Retinal pigment epithelial cell (primary cell): ENCODE measurements at regions not wholly inside any gene's neighbourhood (a gene's known extent, or its start where the extent isn't known, plus 50 kb on each side); places are given as distances from the start of the nearest gene placed in this dataset.
A peak's percentile ranks its signal among the peaks of the same experiment; 100 is the strongest.

ENCODE experiments used
- DNase-seq: peaks from one replicate; pipeline ENCODE4 v3.0.0-alpha.2; 2010; ENCODE audit warnings: low read depth
- H3K4me3 ChIP-seq: 2 replicates; pipeline ENCODE4 v1.5.1; 2011; ENCODE audit warnings: mild to moderate bottlenecking, low read length, control low read depth, moderate library complexity
- TF ChIP-seq, protein P1 (sequence below): conservative IDR thresholded peaks from 2 replicates; pipeline ENCODE4 v1.5.1; 2011; ENCODE audit warnings: low read depth, low read length, control low read depth, inconsistent platforms

DNA sequence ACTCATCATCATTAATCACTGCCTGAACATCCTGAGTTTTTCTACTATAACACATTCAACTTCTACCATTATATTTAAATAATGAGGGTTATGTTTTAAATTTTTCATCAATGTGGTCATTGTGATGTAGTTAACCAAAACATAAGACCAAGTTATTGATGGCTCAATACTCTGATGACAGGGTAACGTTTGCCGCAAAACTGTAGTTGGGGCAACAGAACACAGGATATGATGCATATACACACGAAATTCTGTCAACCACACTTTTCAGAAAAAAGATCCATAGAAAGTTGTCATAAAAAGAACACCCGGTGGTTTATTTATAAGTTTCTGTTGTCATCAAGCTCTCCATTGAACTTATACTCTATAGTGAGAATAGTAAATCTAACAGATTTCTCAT lies 121.7 kb upstream of the COL11A1 start:
- TF ChIP-seq, protein P1, sequence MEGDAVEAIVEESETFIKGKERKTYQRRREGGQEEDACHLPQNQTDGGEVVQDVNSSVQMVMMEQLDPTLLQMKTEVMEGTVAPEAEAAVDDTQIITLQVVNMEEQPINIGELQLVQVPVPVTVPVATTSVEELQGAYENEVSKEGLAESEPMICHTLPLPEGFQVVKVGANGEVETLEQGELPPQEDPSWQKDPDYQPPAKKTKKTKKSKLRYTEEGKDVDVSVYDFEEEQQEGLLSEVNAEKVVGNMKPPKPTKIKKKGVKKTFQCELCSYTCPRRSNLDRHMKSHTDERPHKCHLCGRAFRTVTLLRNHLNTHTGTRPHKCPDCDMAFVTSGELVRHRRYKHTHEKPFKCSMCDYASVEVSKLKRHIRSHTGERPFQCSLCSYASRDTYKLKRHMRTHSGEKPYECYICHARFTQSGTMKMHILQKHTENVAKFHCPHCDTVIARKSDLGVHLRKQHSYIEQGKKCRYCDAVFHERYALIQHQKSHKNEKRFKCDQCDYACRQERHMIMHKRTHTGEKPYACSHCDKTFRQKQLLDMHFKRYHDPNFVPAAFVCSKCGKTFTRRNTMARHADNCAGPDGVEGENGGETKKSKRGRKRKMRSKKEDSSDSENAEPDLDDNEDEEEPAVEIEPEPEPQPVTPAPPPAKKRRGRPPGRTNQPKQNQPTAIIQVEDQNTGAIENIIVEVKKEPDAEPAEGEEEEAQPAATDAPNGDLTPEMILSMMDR: no peak
- DNase-seq: no peak
- no peak overlapping the region for H3K4me3 ChIP-seq

DNA sequence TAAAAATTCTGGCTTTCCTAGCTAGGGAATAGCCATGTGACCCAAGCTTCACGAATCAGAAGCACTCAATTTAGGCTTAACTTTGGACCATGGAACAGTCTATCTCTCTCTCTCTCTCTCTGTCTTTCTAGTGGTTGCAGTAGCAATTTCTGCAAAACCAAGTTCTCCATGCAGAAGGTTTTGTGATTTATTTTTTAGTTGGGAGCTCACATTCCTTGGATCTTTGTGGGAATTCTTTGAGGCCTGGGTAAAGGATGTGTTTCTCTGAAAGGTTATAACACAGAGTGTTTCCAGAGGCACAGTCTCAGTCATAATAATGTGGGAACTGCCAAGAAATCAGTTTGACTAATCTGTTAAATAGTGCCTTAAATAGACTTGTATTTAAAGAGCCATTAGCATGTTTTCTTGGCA lies 112.3 kb upstream of the COL11A1 start:
- H3K4me3 ChIP-seq: no peak overlapping the region
- TF ChIP-seq, protein P1: no peak
- DNase-seq: peak; percentile 97

DNA sequence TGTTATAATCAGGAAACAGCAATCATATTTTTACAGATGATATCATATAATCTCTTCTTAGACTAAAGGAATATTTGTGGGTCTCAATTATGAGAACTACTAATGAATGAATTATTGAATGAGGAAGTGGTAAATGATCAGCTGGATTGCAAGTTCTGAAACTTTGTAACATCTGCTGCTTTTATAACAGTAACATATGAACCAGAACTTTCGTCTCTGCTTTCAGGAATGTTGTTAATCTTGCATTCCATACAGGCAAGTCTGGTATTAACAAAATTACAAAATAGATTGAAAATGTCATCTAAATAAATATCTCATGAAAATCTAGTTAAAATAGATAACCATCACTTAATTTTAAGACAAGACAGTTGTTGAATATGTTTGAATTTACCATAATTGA lies 110.5 kb upstream of the COL11A1 start:
- DNase-seq: peak; percentile 31
- TF ChIP-seq, protein P1: no peak
- H3K4me3 ChIP-seq: no peak overlapping the region

DNA sequence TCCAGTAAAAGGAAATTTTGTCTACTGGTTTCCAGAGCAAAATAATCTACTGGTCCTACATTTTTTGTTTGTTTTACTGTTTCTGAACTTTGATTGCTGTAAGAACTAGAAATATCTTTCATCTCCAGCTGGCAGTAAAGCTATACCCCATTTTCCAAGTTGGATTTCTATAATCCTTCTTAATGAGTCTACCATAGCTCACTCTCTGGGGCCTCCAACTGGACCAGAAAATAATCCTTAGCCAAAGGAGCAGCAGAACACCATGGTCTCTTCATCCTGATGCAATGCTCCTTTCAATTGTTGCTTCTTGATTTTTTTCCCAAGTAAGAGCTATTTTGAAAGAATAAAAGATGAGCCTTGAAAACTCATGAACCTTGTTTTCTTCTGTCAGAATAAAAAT lies 110.0 kb upstream of the COL11A1 start:
- H3K4me3 ChIP-seq: no peak overlapping the region
- DNase-seq: peak; percentile 64
- TF ChIP-seq, protein P1: no peak

DNA sequence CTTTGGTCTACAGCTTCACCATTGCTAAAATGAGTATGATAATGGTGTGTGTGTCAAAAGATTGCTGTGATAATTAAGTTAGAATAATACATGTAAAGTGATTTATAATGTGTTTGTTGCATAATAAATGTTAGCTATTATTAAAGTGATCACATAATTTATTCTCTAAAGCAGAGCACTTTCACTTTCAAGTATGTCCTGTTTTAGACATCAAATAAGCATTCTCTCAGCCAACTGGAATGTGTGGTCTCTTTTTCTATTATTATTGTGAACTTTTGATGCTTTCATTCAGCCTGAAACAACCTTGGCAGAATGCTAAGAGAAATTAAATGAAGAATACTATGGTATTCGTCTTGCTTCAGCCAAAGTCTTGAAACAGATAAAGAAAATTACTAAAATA lies 102.8 kb upstream of the COL11A1 start:
- no peak for DNase-seq
- TF ChIP-seq, protein P1: no peak
- no peak overlapping the region for H3K4me3 ChIP-seq

DNA sequence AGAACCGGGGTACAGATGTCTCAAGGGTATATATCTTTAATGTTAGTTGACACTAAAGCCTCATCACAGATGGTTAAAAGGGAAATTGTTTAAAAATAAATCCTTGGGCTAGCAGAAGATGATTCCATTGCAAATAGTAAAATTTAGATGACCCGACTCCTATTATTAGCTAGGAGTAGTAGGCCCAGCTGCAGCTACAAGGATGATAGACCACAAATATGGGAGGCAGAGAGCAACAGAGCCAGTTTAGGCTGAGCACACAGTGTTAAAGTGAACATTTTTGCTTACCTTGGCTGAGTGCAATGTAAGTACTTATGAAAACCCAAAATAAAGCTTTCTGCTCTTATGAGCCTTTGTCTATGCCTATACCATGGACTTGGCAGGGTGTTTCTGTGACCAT lies 100.5 kb upstream of the COL11A1 start:
- no peak overlapping the region for H3K4me3 ChIP-seq
- DNase-seq: no peak
- TF ChIP-seq, protein P1: no peak

DNA sequence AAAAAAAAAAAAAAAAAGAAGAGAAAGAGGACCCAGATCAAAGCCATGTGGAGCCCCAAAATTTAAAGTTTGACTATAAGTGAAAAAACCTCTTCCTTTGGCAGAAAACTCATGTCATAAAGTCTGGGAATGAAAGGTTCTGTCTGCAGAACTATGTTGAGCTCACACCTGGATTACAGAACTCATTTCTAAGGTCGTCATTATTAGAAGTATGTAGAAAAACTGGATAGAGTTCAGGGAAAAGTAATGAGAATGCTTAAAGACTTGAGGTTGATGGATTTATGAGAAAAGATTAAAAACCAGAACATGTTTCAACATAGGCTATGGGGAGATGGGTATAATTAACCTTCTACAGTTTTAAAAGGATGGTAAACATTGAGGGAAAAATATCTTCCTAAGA lies 90.7 kb upstream of the COL11A1 start:
- TF ChIP-seq, protein P1: no peak
- H3K4me3 ChIP-seq: no peak overlapping the region
- DNase-seq: no peak
